Eye (tissue), 1 donor: ENCODE measurements at regions not wholly inside any gene's neighbourhood (a gene's known extent, or its start where the extent isn't known, plus 50 kb on each side); places are given as distances from the start of the nearest gene placed in this dataset.
"Not testable (repeated sequence)": the region's sequence is repeated elsewhere in the genome, so short reads cannot be mapped to it uniquely, and the experiment has no call there.

Source experiments
- DNase-seq: peaks from one replicate; pipeline ENCODE4 v3.0.0-alpha.2; 2015

- DNase-seq = no peak
Measured at GRCh38 chr13:89082623-89083022, 1411.5 kb downstream of the SLITRK5 start.

GRCh38 chr13:89088107-89088506 lies 1416.9 kb downstream of the SLITRK5 start:
- DNase-seq = not testable (repeated sequence)

- no peak for DNase-seq
Measured at GRCh38 chr13:89097994-89098393, 1426.8 kb downstream of the SLITRK5 start.

- no peak for DNase-seq
Measured at GRCh38 chr13:89113744-89114143, 1442.6 kb downstream of the SLITRK5 start.

GRCh38 chr13:89115307-89115706 lies 1444.1 kb downstream of the SLITRK5 start:
- DNase-seq = no peak

GRCh38 chr13:89136678-89137077 lies 1465.5 kb downstream of the SLITRK5 start:
- no peak for DNase-seq

- no peak for DNase-seq
Measured at GRCh38 chr13:89150362-89150761, 1479.2 kb downstream of the SLITRK5 start.

- DNase-seq = no peak
Measured at GRCh38 chr13:89153941-89154340, 1482.8 kb downstream of the SLITRK5 start.

GRCh38 chr13:89163096-89163495 lies 1491.9 kb downstream of the SLITRK5 start:
- DNase-seq = no peak

- no peak for DNase-seq
Measured at GRCh38 chr13:89165685-89166084, 1494.5 kb downstream of the SLITRK5 start.

GRCh38 chr13:89169951-89170350 lies 1498.8 kb downstream of the SLITRK5 start:
- no peak for DNase-seq

- DNase-seq = no peak
Measured at GRCh38 chr13:89181041-89181440, 1509.9 kb downstream of the SLITRK5 start.

- DNase-seq = no peak
Measured at GRCh38 chr13:89199138-89199537, 1528.0 kb downstream of the SLITRK5 start.

- DNase-seq = no peak
Measured at GRCh38 chr13:89204435-89204834, 1533.3 kb downstream of the SLITRK5 start.

GRCh38 chr13:89205856-89206520 lies 1534.8 kb downstream of the SLITRK5 start:
- no peak for DNase-seq

GRCh38 chr13:89212186-89212585 lies 1541.0 kb downstream of the SLITRK5 start:
- DNase-seq = no peak

- DNase-seq = no peak
Measured at GRCh38 chr13:89214185-89214584, 1543.0 kb downstream of the SLITRK5 start.

GRCh38 chr13:89215319-89215718 lies 1544.1 kb downstream of the SLITRK5 start:
- not testable (repeated sequence) for DNase-seq

- no peak for DNase-seq
Measured at GRCh38 chr13:89217813-89218212, 1546.6 kb downstream of the SLITRK5 start.

- no peak for DNase-seq
Measured at GRCh38 chr13:89221557-89222158, 1550.5 kb downstream of the SLITRK5 start.

- DNase-seq = no peak
Measured at GRCh38 chr13:89227356-89227755, 1556.2 kb downstream of the SLITRK5 start.

GRCh38 chr13:89238496-89238895 lies 1567.3 kb downstream of the SLITRK5 start:
- DNase-seq = no peak

- DNase-seq = no peak
Measured at GRCh38 chr13:89239361-89240127, 1568.4 kb downstream of the SLITRK5 start.

- no peak for DNase-seq
Measured at GRCh38 chr13:89255844-89256406, 1584.8 kb downstream of the SLITRK5 start.
